GM12878 (cell line): ENCODE measurements at regions not wholly inside any gene's neighbourhood (a gene's known extent, or its start where the extent isn't known, plus 50 kb on each side); places are given as distances from the start of the nearest gene placed in this dataset.

Experiments used
- ATF3 ChIP-seq: IDR thresholded peaks from 2 replicates; pipeline ENCODE4 v1.6.1; 2011; ENCODE audit warnings: low read depth, mild to moderate bottlenecking, low read length, moderate library complexity, borderline replicate concordance; ENCODE audit errors: extremely low read depth
- KDM1A ChIP-seq: fragments of 200-600 bp; sonication (generic); IDR thresholded peaks from 2 replicates; pipeline ENCODE4 v1.6.1; 2016; ENCODE audit warnings: borderline replicate concordance
- NR2C2 ChIP-seq: IDR thresholded peaks from 2 replicates; pipeline ENCODE4 v1.6.1; 2011; ENCODE audit warnings: borderline replicate concordance, low read depth; ENCODE audit not compliant: control insufficient read depth, insufficient read length
- NRF1 ChIP-seq: conservative IDR thresholded peaks from 2 replicates; pipeline ENCODE4 v1.6.1; 2011; ENCODE audit warnings: mild to moderate bottlenecking, low read depth, low read length, improper control_type of control experiment
- POLR2A ChIP-seq: IDR thresholded peaks from 2 replicates; pipeline ENCODE4 v1.6.1; 2011; ENCODE audit warnings: low read depth, mild to moderate bottlenecking, low read length
- RB1 ChIP-seq: fragments of 450-650 bp; formaldehyde crosslinking; IDR thresholded peaks from 2 replicates; pipeline ENCODE4 v1.6.1; 2017; ENCODE audit warnings: mild to moderate bottlenecking, borderline replicate concordance
- RFX5 ChIP-seq: IDR thresholded peaks from 2 replicates; pipeline ENCODE4 v1.6.1; 2011; ENCODE audit warnings: low read depth, low read length, improper control_type of control experiment
- ZNF384 ChIP-seq: IDR thresholded peaks from 2 replicates; pipeline ENCODE4 v1.6.1; 2012; ENCODE audit warnings: low read depth, mild to moderate bottlenecking, low read length, improper control_type of control experiment, borderline replicate concordance

GRCh38 chr1:59006932-59007331, 223.1 kb upstream of the JUN start:
- TF ChIP-seq RB1 (no peak), POLR2A (no peak), ZNF384 (no peak), NR2C2 (no peak), RFX5 (no peak), KDM1A (no peak), NRF1 (no peak), ATF3 (no peak)
